GM12874 (cell line): ENCODE measurements at regions not wholly inside any gene's neighbourhood (a gene's known extent, or its start where the extent isn't known, plus 50 kb on each side); places are given as distances from the start of the nearest gene placed in this dataset.

ENCODE experiments used
- TF ChIP-seq, protein P1 (sequence below): IDR thresholded peaks from 2 replicates; pipeline ENCODE4 v1.5.1; 2011; ENCODE audit warnings: low read depth, mild to moderate bottlenecking, control low read depth, low read length, moderate library complexity; ENCODE audit not compliant: insufficient read depth

DNA sequence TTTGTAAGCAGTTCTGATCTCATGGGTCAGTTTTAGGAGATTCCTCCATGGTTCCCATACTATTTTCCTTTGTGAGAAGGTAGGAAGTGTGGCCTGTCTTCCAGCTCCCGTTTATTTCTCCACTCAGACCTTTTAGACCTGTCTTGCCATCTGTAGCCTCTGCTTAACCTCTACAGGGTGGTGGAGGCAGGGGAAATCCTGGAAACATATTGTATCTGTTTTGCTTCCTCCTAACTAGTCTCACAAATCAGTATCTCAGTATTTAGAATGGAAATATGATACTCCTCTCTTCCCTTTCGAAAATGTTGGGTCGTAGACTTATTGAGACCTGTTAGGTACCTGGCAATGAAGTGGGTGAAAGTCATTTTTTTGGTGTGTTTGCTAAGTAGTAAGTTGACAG is 399.4 kb upstream of the RGS6 start:
- TF ChIP-seq, protein P1, sequence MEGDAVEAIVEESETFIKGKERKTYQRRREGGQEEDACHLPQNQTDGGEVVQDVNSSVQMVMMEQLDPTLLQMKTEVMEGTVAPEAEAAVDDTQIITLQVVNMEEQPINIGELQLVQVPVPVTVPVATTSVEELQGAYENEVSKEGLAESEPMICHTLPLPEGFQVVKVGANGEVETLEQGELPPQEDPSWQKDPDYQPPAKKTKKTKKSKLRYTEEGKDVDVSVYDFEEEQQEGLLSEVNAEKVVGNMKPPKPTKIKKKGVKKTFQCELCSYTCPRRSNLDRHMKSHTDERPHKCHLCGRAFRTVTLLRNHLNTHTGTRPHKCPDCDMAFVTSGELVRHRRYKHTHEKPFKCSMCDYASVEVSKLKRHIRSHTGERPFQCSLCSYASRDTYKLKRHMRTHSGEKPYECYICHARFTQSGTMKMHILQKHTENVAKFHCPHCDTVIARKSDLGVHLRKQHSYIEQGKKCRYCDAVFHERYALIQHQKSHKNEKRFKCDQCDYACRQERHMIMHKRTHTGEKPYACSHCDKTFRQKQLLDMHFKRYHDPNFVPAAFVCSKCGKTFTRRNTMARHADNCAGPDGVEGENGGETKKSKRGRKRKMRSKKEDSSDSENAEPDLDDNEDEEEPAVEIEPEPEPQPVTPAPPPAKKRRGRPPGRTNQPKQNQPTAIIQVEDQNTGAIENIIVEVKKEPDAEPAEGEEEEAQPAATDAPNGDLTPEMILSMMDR, result no peak

DNA sequence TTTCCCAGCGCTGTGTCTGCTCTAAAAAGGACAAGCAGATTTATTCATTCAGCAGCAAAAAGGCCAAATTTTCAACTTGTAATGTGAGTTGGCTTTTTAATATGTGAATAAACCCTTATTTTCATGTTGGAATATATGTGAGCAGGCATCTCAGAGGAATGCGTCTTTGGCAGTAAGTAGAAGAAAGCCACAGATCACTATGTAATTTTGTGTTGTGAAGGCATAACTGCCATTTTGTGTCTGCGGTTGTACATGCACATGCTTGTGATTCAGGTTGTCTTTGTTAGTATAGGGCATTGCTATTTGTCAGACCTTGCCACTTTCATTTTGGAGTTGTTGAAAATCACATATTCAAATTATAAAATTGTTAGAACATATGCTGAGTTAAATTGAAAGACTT is 398.8 kb upstream of the RGS6 start:
- TF ChIP-seq, protein P1, result no peak

DNA sequence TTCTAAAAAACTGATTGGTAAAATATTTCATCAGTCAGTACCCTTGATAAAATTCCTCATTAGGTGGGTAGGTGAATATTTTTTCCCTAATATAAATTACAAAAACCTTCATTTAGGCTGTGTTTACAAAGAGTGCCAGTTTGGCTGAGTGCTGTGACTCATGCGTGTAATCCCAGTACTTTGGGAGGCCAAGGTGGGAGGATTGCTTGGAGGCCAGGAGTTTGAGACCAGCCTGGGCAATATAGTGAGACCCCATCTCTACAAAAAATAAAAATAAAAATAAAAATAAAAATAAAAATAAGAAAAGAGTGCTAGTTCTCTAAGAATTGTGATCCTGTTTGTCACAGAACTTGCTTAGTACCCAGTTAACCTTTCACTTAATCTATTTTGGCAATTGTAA is 398.4 kb upstream of the RGS6 start:
- TF ChIP-seq, protein P1, result no peak

DNA sequence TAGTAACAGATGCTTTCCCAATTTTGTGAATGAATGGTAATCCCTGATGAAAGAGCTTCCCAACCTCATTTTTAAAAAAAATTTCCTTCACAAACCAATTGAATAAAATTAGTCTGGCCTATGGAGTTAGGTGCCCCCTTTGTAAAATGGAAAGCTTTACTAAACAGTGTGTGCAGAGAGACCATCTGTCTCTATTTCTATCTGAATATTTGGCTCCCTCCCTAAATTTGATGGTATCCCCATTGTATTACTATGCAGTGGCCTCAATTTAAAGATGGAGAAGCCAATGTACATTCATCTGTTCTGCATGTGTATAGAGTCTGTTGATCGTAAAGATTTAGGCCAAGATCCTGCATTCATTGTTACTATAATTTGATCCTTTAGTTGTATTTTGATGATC is 397.7 kb upstream of the RGS6 start:
- TF ChIP-seq, protein P1, result no peak

DNA sequence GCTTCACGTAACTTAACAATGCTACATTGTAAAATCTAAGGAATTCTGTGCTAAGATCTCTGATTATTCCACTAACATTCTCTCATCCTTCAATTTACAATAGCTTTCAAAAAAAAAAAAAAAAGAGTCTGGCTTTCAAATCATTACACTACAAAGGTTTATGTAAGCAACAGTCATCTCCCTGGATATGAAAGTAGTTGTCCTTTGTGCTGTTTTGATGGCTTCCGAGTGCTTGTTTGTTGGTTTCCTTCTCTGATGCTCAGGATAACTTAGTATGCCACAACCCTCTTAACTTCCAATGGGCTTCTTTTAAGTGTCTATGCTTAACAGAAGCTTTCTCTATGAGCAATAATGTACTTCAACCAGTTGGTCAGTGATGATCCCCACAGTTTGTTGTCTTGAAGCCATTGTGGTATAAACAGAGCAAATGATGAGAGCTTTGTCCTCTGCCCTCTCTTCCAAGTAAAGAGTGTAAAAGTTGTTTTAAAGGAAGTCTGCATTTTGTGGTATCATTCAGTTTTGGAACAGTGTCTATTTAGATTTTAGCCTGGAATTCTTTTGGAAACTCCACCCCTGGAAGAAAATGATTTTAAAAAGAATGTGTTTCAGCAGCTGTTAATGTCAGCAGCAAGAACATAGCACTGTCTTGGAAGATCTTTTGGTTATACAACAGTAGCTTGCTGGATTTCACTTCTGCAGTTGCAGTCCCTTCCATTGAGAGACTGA is 396.1 kb upstream of the RGS6 start:
- TF ChIP-seq, protein P1, result no peak

DNA sequence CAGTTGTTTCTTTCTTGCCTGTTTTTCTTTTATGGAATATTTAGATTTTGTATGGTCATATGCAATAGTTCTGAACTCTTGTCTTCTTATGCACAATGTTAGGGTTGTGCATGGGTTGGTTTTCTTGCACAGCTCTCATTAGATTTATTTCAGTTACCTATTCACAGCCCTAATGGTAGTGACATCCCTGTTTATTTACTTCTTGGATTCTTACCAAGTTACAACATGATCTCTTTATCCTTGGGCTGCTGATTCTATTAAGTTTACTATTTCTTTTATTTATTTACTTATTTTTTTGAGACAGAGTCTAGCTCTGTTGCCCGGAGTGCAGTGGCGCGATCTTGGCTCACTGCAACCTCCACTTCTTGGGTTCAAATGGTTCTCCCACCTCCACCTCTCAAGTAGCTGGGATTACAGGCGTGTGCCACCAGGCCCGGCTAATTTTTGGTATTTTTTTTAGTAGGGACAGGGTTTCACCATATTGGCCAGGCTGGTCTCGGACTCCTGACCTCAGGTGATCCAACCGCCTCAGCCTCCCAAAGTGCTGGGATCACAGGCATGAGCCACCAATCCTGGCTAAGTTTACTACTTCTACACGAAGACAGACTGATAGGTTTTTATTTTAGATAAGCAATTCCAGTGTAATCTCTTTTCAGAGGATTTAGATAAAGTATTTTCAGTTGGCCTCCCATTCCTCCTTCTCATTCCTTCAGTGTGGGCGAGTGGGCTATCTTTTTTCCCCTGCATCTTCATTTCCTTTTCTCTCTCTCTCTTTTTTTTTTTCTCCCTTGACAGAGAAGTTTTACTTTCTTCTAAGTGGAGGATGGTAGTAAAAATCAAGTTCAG is 395.1 kb upstream of the RGS6 start:
- TF ChIP-seq, protein P1, result no peak

DNA sequence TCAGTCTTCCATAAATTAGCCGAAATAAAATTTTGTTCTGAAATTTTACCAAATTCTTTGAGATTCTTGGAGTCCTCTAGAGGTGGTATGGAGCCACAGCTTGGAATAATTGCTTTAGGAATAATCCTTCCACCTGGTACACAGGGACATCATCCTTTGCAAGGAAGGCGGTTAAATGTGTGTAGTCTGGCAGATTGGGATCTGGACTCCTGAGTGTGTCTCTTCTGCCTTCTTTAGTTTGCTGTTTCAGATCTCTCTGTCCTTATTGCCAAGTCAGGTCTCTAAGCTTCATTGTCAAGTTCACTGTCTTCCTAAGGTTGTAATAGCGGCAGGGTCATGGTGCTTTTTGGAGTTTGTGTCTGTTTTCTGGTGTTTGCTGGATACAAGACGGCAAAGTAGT is 393.9 kb upstream of the RGS6 start:
- TF ChIP-seq, protein P1, result no peak
